CD14-positive monocyte (primary cell): ENCODE measurements at regions not wholly inside any gene's neighbourhood (a gene's known extent, or its start where the extent isn't known, plus 50 kb on each side); places are given as distances from the start of the nearest gene placed in this dataset.
"Not testable (repeated sequence)": the region's sequence is repeated elsewhere in the genome, so short reads cannot be mapped to it uniquely, and the experiment has no call there.

Experiments used
- DNase-seq, 3 donors: peaks; one replicate each; pipeline ENCODE4 v3.0.0-alpha.2; 2011 to 2022
- H2AFZ ChIP-seq: 2 replicates; pipeline ENCODE4 v1.6.0; 2012; ENCODE audit warnings: mild to moderate bottlenecking, low read depth, low read length, inconsistent platforms; ENCODE audit not compliant: insufficient read depth, poor library complexity, severe bottlenecking
- H3K27ac ChIP-seq, 2 donors: 1 replicate in 1 of 2; 2 replicates in 1 of 2; pipeline ENCODE4 v1.5.1; 2012 to 2013; ENCODE audit warnings: low read length in 2 of 2, control low read depth in 1 of 2, inconsistent platforms in 1 of 2, low read depth in 1 of 2, mild to moderate bottlenecking in 1 of 2
- H3K27me3 ChIP-seq, 2 donors: one replicate each; pipeline versions ENCODE4 v1.6.0 to v1.6.1; 2011 to 2013; ENCODE audit warnings: low read length in 2 of 2; ENCODE audit not compliant: control insufficient read depth in 2 of 2, insufficient read depth in 2 of 2
- H3K36me3 ChIP-seq, 2 donors: replicated peaks in 1 of 2; 1 replicate in 1 of 2; 2 replicates in 1 of 2; pipeline versions ENCODE4 v1.5.1 to v1.6.1; 2012 to 2013; ENCODE audit warnings: low read length in 2 of 2, control low read depth in 1 of 2, inconsistent platforms in 1 of 2, mild to moderate bottlenecking in 1 of 2; ENCODE audit not compliant: insufficient read depth in 2 of 2, control insufficient read depth in 1 of 2
- H3K4me1 ChIP-seq, 2 donors: 1 replicate in 1 of 2; 2 replicates in 1 of 2; pipeline versions ENCODE4 v1.5.1 to v1.6.1; 2012 to 2013; ENCODE audit warnings: low read length in 2 of 2, control low read depth in 1 of 2, inconsistent platforms in 1 of 2, mild to moderate bottlenecking in 1 of 2, moderate library complexity in 1 of 2; ENCODE audit not compliant: insufficient read depth in 2 of 2, control insufficient read depth in 1 of 2
- H3K4me2 ChIP-seq: replicated peaks from 2 replicates; pipeline ENCODE3; 2012; ENCODE audit warnings: low read length, moderate library complexity, mild to moderate bottlenecking; ENCODE audit not compliant: poor library complexity, severe bottlenecking; ENCODE audit errors: extremely low read depth
- H3K4me3 ChIP-seq, 3 experiments: fragments of 200-600 bp in 1 of 3; sonication (generic) in 1 of 3; replicated peaks in 1 of 3; 1 replicate in 2 of 3; 2 replicates in 1 of 3; pipeline ENCODE4 v1.5.1; 2011 to 2013; ENCODE audit warnings: low read length in 3 of 3, mild to moderate bottlenecking in 3 of 3, control low read depth in 2 of 3, low read depth in 2 of 3, inconsistent platforms in 1 of 3, moderate library complexity in 1 of 3
- H3K79me2 ChIP-seq: 2 replicates; pipeline ENCODE4 v1.6.0; 2012; ENCODE audit warnings: mild to moderate bottlenecking, control low read depth, inconsistent platforms, low read length, moderate library complexity; ENCODE audit not compliant: insufficient read depth
- H3K9ac ChIP-seq: 2 replicates; pipeline ENCODE4 v1.6.0; 2017; ENCODE audit warnings: low read length, mild to moderate bottlenecking; ENCODE audit not compliant: insufficient read depth, poor library complexity, severe bottlenecking
- H3K9me3 ChIP-seq, 2 donors: replicated peaks in 1 of 2; 1 replicate in 1 of 2; 2 replicates in 1 of 2; pipeline versions ENCODE4 v1.5.1 to v1.6.1; 2012 to 2013; ENCODE audit warnings: low read length in 2 of 2, control low read depth in 1 of 2; ENCODE audit not compliant: control insufficient read depth in 1 of 2, insufficient read depth in 1 of 2
- H4K20me1 ChIP-seq: 2 replicates; pipeline ENCODE4 v1.6.0; 2012; ENCODE audit warnings: mild to moderate bottlenecking, low read length, control low read depth, moderate library complexity; ENCODE audit not compliant: insufficient read depth
- H3K27ac Mint-ChIP-seq, 7 donors: one replicate each; pipeline ENCODE4 v1.8.0; 2020; ENCODE audit warnings: mild to moderate bottlenecking in 7 of 7, mixed read lengths in 7 of 7, moderate library complexity in 6 of 7, inconsistent platforms in 2 of 7
- H3K27me3 Mint-ChIP-seq, 3 donors: one replicate each; pipeline ENCODE4 v1.8.0; 2021 to 2022; ENCODE audit warnings: low read depth in 3 of 3, mild to moderate bottlenecking in 3 of 3, mixed read lengths in 3 of 3, moderate library complexity in 3 of 3, inconsistent platforms in 1 of 3
- H3K36me3 Mint-ChIP-seq, 2 donors: one replicate each; pipeline ENCODE4 v1.8.0; 2020; ENCODE audit warnings: mixed read lengths in 2 of 2, inconsistent platforms in 1 of 2, mild to moderate bottlenecking in 1 of 2
- H3K4me1 Mint-ChIP-seq: one replicate; pipeline ENCODE4 v1.8.0; 2020; ENCODE audit warnings: mild to moderate bottlenecking, mixed read lengths
- H3K4me3 Mint-ChIP-seq, 2 donors: one replicate each; pipeline ENCODE4 v1.8.0; 2020; ENCODE audit warnings: mild to moderate bottlenecking in 2 of 2, mixed read lengths in 2 of 2, moderate library complexity in 1 of 2
- H3K9me3 Mint-ChIP-seq, 7 donors: one replicate each; pipeline ENCODE4 v1.8.0; 2020 to 2022; ENCODE audit warnings: mixed read lengths in 7 of 7, mild to moderate bottlenecking in 6 of 7, moderate library complexity in 6 of 7, inconsistent platforms in 2 of 7
- CTCF ChIP-seq: fragments of 200-600 bp; IDR thresholded peaks from one replicate; pipeline ENCODE4 v1.8.0; 2022; ENCODE audit warnings: antibody characterized with exemption, mild to moderate bottlenecking
- WGBS: methylation state at CpG from one replicate; pipeline ENCODE4 v1.1.5; 2013; ENCODE audit warnings: missing lambda C conversion rate; ENCODE audit not compliant: insufficient coverage; 5-methylcytosine and 5-hydroxymethylcytosine counted together
- intact Hi-C, 2 donors: fragments of 100-400 bp; cut with micrococcal nuclease; formaldehyde crosslinking; loops; one replicate each; pipeline versions ENCODE4 v1.15.0 to v1.15.1; 2023

- H3K36me3 Mint-ChIP-seq, H3K36me3 ChIP-seq, H3K4me1 Mint-ChIP-seq, DNase-seq, H3K27me3 Mint-ChIP-seq, H4K20me1 ChIP-seq, H3K4me3 ChIP-seq, H3K9ac ChIP-seq, intact Hi-C loops, H3K27me3 ChIP-seq, H2AFZ ChIP-seq, H3K27ac ChIP-seq, H3K79me2 ChIP-seq, H3K9me3 ChIP-seq, H3K4me2 ChIP-seq, H3K27ac Mint-ChIP-seq, H3K4me3 Mint-ChIP-seq, H3K4me1 ChIP-seq: not testable (repeated sequence)
- peaks cover 0 to 19% (median 8%) of the 10 kb centered on the region in 7 donors for H3K9me3 Mint-ChIP-seq
- WGBS: no CpG with 5 or more reads among the region's 12 CpGs
Measured at GRCh38 chr21:25531538-25532250, 75.6 kb downstream of the MRPL39 start.

- no peak overlapping the region for H3K27ac Mint-ChIP-seq
- no peaks in the 10 kb centered on the region for H3K4me1 Mint-ChIP-seq
- no CpG with 5 or more reads among the region's 2 CpGs for WGBS
- H3K4me2 ChIP-seq: no peak overlapping the region
- H3K27ac ChIP-seq: no peak overlapping the region
- no peaks in the 10 kb centered on the region for H3K79me2 ChIP-seq
- no peak overlapping the region for H2AFZ ChIP-seq
- no peaks in the 10 kb centered on the region for H3K27me3 ChIP-seq
- H3K9ac ChIP-seq: no peak overlapping the region
- no peaks in the 10 kb centered on the region for H3K36me3 Mint-ChIP-seq
- H3K9me3 Mint-ChIP-seq: peaks cover 0 to 23% (median 9%) of the 10 kb centered on the region in 7 donors
- H3K4me3 ChIP-seq: no peak overlapping the region
- no peak for TF ChIP-seq CTCF
- no peaks in the 10 kb centered on the region for H3K27me3 Mint-ChIP-seq
- H3K36me3 ChIP-seq: no peaks in the 10 kb centered on the region
- intact Hi-C loops: no loop called here
- no peaks in the 10 kb centered on the region for H4K20me1 ChIP-seq
- peaks cover 0 to 4% of the 10 kb centered on the region in 2 donors for H3K9me3 ChIP-seq
- no peak overlapping the region for H3K4me3 Mint-ChIP-seq
- no peaks in the 10 kb centered on the region for H3K4me1 ChIP-seq
- DNase-seq: no peak
Measured at GRCh38 chr21:25528515-25528914, 78.8 kb downstream of the MRPL39 start.
